Common myeloid progenitor, CD34-positive (primary cell): ENCODE measurements at regions not wholly inside any gene's neighbourhood (a gene's known extent, or its start where the extent isn't known, plus 50 kb on each side); places are given as distances from the start of the nearest gene placed in this dataset.

ENCODE experiments used
- CTCF ChIA-PET: fragments of 350-600 bp; sonication (Branson Sonifier 250); formaldehyde crosslinking; loops from one replicate; lab custom pipeline; 2021; ENCODE audit warnings: antibody characterized with exemption; lab: Charles Lee
- POLR2A ChIA-PET: fragments of 350-600 bp; sonication (Branson Sonifier 250); formaldehyde crosslinking; loops from one replicate; lab custom pipeline; 2021; ENCODE audit warnings: antibody characterized with exemption; lab: Charles Lee
- DNase-seq, 3 donors: peaks; one replicate each; pipeline versions ENCODE4 v3.0.0 to v3.0.0-alpha.2; 2013
- H3K27ac ChIP-seq, 2 experiments: 1 replicate in 1 of 2; 2 replicates in 1 of 2; pipeline ENCODE4 v1.7.0; 2013; ENCODE audit warnings: inconsistent platforms in 2 of 2, low read length in 2 of 2, mild to moderate bottlenecking in 2 of 2, low read depth in 1 of 2, moderate library complexity in 1 of 2; ENCODE audit not compliant: severe bottlenecking in 2 of 2, insufficient read depth in 1 of 2, poor library complexity in 1 of 2
- H3K27me3 ChIP-seq, 5 experiments: replicated peaks in 2 of 5; 1 replicate in 3 of 5; 2 replicates in 2 of 5; pipeline versions ENCODE4 v1.6.1 to v1.7.0; 2013; ENCODE audit warnings: low read length in 4 of 5, mild to moderate bottlenecking in 2 of 5, moderate library complexity in 2 of 5, inconsistent platforms in 1 of 5; ENCODE audit not compliant: insufficient read depth in 5 of 5, control insufficient read depth in 4 of 5
- H3K36me3 ChIP-seq, 4 experiments: 1 replicate in 2 of 4; 2 replicates in 2 of 4; pipeline versions ENCODE4 v1.6.1 to v1.7.0; 2013; ENCODE audit warnings: low read length in 3 of 4, control low read depth in 1 of 4, mild to moderate bottlenecking in 1 of 4; ENCODE audit not compliant: control insufficient read depth in 4 of 4, insufficient read depth in 4 of 4
- H3K4me1 ChIP-seq, 4 experiments: 1 replicate in 3 of 4; 2 replicates in 1 of 4; pipeline versions ENCODE4 v1.6.1 to v1.7.1; 2013; ENCODE audit warnings: low read length in 3 of 4, mild to moderate bottlenecking in 3 of 4, control low read depth in 1 of 4, inconsistent platforms in 1 of 4, moderate library complexity in 1 of 4; ENCODE audit not compliant: control insufficient read depth in 4 of 4, insufficient read depth in 4 of 4; ENCODE audit errors: control extremely low read depth in 1 of 4
- H3K4me3 ChIP-seq, 7 experiments: 1 replicate in 4 of 7; 2 replicates in 3 of 7; pipeline versions ENCODE4 v1.5.1 to v1.7.0; 2013; ENCODE audit warnings: mild to moderate bottlenecking in 7 of 7, low read length in 6 of 7, moderate library complexity in 6 of 7, inconsistent platforms in 2 of 7, low read depth in 2 of 7, control low read depth in 1 of 7; ENCODE audit not compliant: insufficient read depth in 4 of 7, control insufficient read depth in 1 of 7; ENCODE audit errors: extremely low read depth in 1 of 7
- H3K9me3 ChIP-seq, 5 experiments: 1 replicate in 4 of 5; 2 replicates in 1 of 5; pipeline versions ENCODE4 v1.6.1 to v1.7.1; 2013; ENCODE audit warnings: low read length in 4 of 5, mild to moderate bottlenecking in 2 of 5, inconsistent platforms in 1 of 5, low read depth in 1 of 5, moderate library complexity in 1 of 5; ENCODE audit not compliant: control insufficient read depth in 4 of 5, insufficient read depth in 2 of 5; ENCODE audit errors: control extremely low read depth in 1 of 5
- WGBS: methylation state at CpG from one replicate; pipeline ENCODE4 v1.1.5; 2013; ENCODE audit not compliant: insufficient coverage; 5-methylcytosine and 5-hydroxymethylcytosine counted together

DNA sequence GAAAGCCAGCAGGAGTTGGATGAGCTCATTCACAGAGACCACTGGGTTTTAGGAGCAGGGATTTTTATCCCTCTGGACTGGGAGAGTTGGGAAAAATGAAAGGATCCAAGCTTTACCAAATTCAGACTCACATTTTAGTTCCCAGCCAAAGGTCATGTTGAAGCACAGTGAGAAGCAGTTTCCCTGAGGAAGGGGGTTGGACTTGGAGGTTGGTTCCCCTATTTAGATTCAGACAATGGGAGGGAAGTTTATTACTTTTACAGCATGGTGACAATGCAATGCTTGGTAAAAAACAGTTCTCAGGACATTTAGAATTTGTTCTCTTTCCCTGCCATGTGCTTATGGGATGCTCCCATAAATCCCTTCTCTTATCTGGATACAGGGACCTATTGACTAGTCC lies 57.3 kb upstream of the ZNF648 start:
- no peak overlapping the region for H3K27ac ChIP-seq
- POLR2A ChIA-PET, result interaction anchor here (0.7 kb wide), 1 partner anchor 288 kb away, joined by 5 read pairs; no protein-coding TSS in a partner anchor
- no peaks in the 10 kb centered on the region for H3K9me3 ChIP-seq
- H3K4me3 ChIP-seq, result no peak overlapping the region
- peaks cover 0 to 10% (median 3%) of the 10 kb centered on the region in 5 experiments for H3K27me3 ChIP-seq
- no peak for DNase-seq
- CTCF ChIA-PET, result interaction anchor here (0.7 to 3.0 kb wide), 2 partner anchors 25 to 370 kb away, joined by 3 to 11 read pairs; no protein-coding TSS in a partner anchor
- H3K4me1 ChIP-seq, result no peaks in the 10 kb centered on the region
- H3K36me3 ChIP-seq, result no peaks in the 10 kb centered on the region

DNA sequence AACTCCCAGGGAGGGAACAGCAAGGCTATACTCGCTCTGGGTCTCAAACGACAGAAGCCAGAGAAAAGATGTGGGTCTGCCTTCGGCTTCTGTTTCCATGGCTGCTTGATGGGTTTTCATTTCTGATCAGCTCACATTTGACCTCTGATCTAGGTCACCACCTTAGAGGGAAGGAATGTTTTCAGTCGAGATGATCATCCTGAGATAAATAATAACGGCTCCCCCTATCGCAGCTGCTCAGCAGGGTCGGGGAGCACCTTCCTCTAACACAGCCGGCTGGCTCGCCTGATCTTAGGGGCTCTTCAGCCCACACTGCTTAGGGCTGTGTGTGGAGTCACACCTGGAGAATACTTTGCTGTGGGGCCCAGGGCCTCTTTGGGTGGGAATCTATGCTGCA lies 53.1 kb upstream of the ZNF648 start:
- Histone ChIP-seq H3K9me3 (no peaks in the 10 kb centered on the region), H3K27ac (no peak overlapping the region), H3K27me3 (peaks cover 0 to 13% (median 4%) of the 10 kb centered on the region in 5 experiments), H3K4me3 (no peak overlapping the region), H3K4me1 (no peaks in the 10 kb centered on the region), H3K36me3 (no peaks in the 10 kb centered on the region)
- 54% methylated on average over 5 of the region's 9 CpGs for WGBS
- POLR2A ChIA-PET, result no interaction called here
- DNase-seq, result peak in 1 of 3 donors; percentile 23
- CTCF ChIA-PET, result interaction anchor here (1.0 to 1.7 kb wide), 2 partner anchors 14 to 282 kb away, joined by 3 read pairs; no protein-coding TSS in a partner anchor

- DNase-seq, result no peak
- H3K27ac ChIP-seq, result no peak overlapping the region
- no peaks in the 10 kb centered on the region for H3K4me1 ChIP-seq
- H3K4me3 ChIP-seq, result no peak overlapping the region
- H3K36me3 ChIP-seq, result no peaks in the 10 kb centered on the region
- ChIA-PET CTCF (interaction anchor here (0.9 to 1.7 kb wide), 3 partner anchors 15 to 673 kb away, joined by 3 read pairs; no protein-coding TSS in a partner anchor), POLR2A (no interaction called here)
- H3K9me3 ChIP-seq, result no peaks in the 10 kb centered on the region
- WGBS, result 29% methylated on average over 7 of the region's 9 CpGs
- peaks cover 0 to 13% (median 4%) of the 10 kb centered on the region in 5 experiments for H3K27me3 ChIP-seq
These were observed 52.5 kb upstream of the ZNF648 start for GRCh38 chr1:182113879-182114626.

- 100% methylated on average over 3 of the region's 5 CpGs for WGBS
- Histone ChIP-seq H3K9me3 (peaks cover 0 to 5% (median 0%) of the 10 kb centered on the region in 5 experiments), H3K36me3 (no peaks in the 10 kb centered on the region), H3K4me1 (no peaks in the 10 kb centered on the region), H3K27ac (no peak overlapping the region), H3K4me3 (no peak overlapping the region), H3K27me3 (peaks cover 0 to 17% (median 4%) of the 10 kb centered on the region in 5 experiments)
- POLR2A ChIA-PET, result no interaction called here
- no peak for DNase-seq
- CTCF ChIA-PET, result no interaction called here
These were observed 50.0 kb upstream of the ZNF648 start for GRCh38 chr1:182111496-182111895.
